ENCODE measurements at regions not wholly inside any gene's neighbourhood (a gene's known extent, or its start where the extent isn't known, plus 50 kb on each side); places are given as distances from the start of the nearest gene placed in this dataset.

DNA sequence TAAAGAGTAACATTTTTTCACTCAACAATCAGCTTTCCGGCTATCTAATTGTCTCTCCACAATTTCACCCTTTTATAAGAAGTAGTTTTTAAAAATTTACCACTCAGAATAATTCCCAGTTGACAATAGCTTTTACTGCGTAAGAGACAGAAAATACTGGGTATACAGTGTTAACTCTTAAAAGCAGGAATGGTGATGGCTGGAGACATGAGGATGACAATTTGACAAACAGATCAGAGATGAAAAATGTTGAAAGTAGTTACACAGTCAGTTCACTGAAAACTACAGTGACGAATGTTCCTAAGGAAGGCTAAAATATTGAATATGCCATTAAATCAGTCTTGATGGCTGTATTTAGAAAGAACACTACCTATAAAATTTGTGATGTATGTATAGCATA, 1146.8 kb upstream of the B3GALT2 start:
- DNase-seq (ENCODE audit: low spot score): no peak

DNA sequence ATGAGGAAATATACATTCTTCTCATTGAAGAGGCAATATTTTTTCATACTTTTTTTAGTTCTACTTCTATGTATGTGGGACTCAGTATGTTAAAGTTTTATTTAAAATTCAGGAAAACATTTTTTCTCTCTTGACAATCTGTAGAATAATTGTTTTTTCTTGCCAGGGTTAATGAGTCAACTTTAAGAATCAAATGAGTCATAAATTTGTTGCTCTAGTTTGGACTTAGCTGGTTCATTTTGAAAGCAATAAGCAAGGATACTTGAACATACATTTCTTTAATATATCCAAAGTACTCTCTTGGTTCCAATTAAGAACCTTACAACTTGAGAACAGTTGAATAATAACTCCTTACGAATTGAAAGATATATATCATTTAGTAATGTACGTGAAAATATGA, 1145.3 kb upstream of the B3GALT2 start:
- DNase-seq (ENCODE audit: low spot score): no peak

- DNase-seq (ENCODE audit: low spot score): no peak
Measured at GRCh38 chr1:194322751-194323150, 1136.3 kb upstream of the B3GALT2 start.

GRCh38 chr1:194318790-194319280, 1132.4 kb upstream of the B3GALT2 start:
- DNase-seq (ENCODE audit: low spot score): no peak

GRCh38 chr1:194309697-194310096, 1123.3 kb upstream of the B3GALT2 start:
- DNase-seq (ENCODE audit: low spot score): no peak

GRCh38 chr1:194309269-194309668, 1122.9 kb upstream of the B3GALT2 start:
- DNase-seq (ENCODE audit: low spot score): no peak

- no peak for DNase-seq (ENCODE audit: low spot score)
Measured at GRCh38 chr1:194300776-194301175, 1114.4 kb upstream of the B3GALT2 start.

GRCh38 chr1:194300340-194300739, 1113.9 kb upstream of the B3GALT2 start:
- no peak for DNase-seq (ENCODE audit: low spot score)

- DNase-seq (ENCODE audit: low spot score): no peak
Measured at GRCh38 chr1:194298007-194298598, 1111.7 kb upstream of the B3GALT2 start.

- DNase-seq (ENCODE audit: low spot score): no peak
Measured at GRCh38 chr1:194297094-194297493, 1110.7 kb upstream of the B3GALT2 start.

DNA sequence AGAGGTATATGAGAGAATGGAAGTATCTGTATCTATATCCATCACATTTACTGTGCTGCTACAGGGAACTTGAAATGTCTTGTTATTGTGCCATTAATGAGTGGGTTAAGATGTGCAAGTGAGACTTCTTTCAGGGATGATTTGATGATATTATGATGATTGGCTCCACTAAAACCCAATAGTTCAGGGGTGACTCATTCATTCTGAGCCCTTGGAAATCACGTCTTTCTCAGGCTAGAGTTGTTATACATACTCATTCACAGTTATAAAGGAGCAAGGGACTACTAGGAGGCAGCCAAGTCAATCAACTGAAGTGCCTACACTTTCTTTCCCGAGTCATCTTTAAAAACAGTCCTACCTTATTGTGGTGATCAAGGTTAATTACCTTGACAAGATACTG, 1109.8 kb upstream of the B3GALT2 start:
- no peak for DNase-seq (ENCODE audit: low spot score)

DNA sequence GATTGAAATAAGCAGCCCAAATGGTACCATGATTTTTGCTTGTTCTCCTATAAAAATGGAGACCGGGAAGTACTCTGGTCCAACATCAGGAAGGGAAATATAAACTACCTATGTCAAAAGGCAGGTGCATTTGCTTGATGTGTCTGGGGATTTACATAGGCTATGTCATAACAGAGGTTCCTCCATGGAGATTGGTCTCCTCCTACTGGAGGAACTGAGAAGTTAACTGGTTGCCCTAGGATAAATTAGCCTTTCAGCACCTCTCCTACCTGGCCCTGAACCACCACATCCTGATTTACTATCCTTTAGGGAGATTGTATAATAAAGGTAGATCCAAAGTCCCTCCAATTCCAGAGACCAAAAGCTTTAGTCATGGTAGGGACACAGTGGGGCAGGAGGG, 1109.3 kb upstream of the B3GALT2 start:
- peak; percentile 75 for DNase-seq (ENCODE audit: low spot score)

DNA sequence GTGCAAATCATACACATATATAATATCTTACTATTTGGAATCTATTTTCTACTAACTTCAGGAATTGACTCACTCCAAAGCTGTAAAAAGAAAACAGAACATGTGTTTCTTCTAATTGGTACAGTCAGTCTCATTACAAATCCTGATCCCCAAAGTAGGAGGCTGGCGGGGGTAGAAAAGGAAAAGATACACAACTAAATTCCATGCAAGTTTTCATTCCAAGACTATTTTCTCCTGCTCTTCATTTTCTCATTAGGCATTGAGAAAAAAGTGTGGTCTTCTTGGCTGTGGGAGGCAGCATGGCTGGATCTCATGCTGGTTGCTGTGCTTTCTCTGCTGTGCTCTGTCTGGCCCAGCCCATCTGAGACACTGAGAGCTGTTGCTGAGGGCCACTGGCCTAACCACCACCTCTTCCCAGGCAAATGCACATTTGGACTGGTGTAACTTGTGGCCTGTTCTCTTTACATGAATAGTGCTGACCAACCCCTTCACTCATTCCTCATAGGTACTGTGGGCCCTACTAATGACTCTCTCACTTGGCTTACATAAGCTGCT, 1107.5 kb upstream of the B3GALT2 start:
- DNase-seq (ENCODE audit: low spot score): no peak

DNA sequence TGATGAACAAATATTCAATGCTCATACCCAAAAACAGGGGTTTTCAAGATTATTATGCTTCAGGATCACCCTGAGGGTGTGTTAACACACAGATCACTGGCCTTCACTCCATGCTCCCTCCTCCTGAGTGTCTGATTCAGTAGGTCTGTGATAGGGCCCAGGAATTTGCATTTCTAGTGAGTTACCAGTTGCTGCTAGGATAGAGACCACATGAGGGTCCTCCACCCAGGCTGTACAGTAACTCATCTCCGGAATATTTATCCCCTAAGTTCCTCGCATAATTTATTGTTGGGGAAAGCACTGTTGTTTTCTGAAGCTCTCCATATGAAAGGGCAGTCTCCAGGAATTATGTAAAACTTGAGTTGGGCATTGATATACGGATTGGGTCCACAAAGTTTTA, 1106.6 kb upstream of the B3GALT2 start:
- DNase-seq (ENCODE audit: low spot score): no peak

DNA sequence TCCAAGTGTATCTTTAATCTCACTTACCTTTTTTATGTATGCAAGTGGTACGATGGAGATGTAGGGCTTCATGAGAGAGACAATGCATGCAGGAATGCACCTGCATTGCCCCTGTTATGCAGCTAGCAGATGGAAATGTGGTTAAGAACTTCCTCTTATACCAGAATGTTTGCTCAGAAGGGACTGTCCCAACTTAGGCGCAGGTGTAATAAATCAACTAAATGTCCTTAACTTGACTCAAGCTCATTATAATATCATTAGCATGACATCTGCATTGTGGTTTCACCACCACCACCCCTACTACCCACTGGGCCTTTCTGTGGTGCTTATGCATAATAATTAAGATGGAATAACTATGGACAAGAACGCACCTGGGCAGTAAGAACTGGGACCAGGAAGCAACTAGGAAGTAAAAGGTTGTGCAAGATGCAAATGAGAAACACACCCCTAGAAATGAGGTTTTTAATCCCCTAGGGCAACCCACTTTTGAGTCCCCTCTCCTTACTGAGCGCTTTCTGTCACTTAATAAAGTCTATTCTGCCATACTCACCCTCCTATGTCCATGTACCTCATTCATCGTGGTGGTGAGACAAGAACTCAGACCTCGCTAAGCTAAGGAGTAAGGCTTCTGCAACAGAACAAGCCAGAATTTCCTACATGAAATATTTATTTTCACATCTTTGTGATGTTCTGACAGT, 1103.3 kb upstream of the B3GALT2 start:
- peak; percentile 93 for DNase-seq (ENCODE audit: low spot score)

DNA sequence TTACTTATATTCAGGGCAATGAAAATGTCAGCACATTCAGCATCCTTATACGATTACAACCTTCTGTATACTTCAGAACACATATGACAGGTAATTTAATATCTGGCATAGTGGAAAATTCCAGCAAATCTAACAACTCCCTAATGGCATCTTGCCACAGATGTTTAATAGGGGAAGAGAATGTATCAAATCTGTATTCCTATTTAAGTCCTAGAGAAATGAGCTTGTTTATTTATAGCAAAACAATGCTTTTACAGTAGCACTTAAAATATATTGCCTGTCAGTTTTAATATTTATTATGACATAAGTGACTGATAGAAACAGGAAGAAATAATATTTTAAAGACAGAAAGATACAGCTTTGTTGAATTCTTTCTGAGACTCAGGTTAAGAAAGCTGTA, 1101.8 kb upstream of the B3GALT2 start:
- DNase-seq (ENCODE audit: low spot score): no peak

DNA sequence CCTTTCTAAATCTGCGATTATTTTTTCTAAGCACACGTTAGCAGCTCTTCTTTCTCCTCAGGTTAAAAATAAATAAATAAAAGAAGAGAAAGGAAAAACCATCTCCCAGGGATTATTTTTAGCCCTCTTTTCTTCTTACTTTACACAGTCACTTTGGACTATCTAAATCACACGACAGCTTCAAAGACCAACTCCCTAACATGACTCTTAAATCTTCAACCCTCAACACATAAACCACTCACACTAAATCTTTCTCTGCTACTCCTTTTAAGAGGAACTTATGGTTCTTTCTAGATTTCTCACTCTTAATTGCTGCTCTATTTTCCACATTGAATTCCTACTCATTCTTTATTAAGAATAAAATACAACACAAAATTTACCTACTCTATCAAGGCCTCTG, 1095.0 kb upstream of the B3GALT2 start:
- no peak for DNase-seq (ENCODE audit: low spot score)

DNA sequence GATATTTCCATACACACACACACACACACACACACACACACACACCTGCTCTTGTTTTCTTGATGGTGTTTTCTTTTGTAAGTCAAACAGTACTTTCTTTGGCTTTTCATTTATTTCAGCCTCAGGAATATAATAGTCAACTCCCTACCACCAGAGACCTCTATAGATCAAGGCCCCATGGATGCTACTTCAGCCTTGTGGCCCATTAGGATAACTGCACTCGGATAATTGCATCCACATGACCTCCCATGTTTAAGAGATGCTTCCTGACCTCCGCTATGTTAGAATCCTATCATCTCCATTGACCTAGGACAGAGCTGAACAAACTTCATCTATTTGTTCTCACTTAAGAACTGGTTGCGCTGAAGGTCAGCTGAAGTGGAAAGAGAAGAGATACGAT, 1094.0 kb upstream of the B3GALT2 start:
- no peak for DNase-seq (ENCODE audit: low spot score)

GRCh38 chr1:194279975-194280374, 1093.6 kb upstream of the B3GALT2 start:
- no peak for DNase-seq (ENCODE audit: low spot score)

- no peak for DNase-seq (ENCODE audit: low spot score)
Measured at GRCh38 chr1:194277927-194278326, 1091.5 kb upstream of the B3GALT2 start.

GRCh38 chr1:194273660-194274059, 1087.2 kb upstream of the B3GALT2 start:
- DNase-seq (ENCODE audit: low spot score): no peak

DNA sequence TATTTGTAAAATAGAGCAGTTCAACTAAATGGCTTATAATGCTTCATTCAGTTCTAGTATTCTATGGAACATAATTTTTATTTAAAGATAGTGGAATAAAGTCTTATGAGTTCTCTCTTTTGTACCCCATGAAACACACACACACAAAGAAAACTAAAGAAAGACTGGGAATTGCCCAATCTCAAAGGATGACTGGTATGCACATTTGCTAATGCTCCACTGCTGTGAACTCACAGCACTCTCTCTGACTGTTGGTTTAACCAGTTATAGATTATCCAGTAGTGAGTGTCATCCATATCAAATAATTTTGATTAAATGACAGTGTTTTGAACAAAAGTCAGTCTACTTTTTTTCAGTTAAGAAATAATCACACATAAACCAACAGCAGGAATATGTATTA, 1082.4 kb upstream of the B3GALT2 start:
- DNase-seq (ENCODE audit: low spot score): no peak

DNA sequence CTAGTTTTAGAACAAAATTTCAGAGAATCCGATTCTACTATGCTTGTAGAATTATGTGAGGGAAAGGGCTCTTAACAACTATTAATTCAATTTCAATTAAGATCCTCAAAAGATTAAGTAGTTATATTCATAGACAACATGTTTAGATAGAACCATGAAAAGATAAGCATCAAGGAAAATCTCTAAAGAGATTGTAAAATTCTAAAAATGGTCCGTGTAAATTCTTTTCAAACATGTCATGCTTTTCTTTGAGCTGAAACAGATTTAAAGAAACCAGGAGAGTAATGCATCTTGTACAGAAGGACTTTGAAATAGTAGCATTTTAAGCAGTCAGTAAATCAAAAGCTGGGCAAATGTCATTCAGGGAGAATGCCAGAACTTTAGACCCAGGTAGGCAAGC, 1080.6 kb upstream of the B3GALT2 start:
- DNase-seq (ENCODE audit: low spot score): no peak

GRCh38 chr1:194256010-194256409, 1069.6 kb upstream of the B3GALT2 start:
- no peak for DNase-seq (ENCODE audit: low spot score)

Measured in NAMALWA (cell line).